Inferior parietal cortex (tissue), 1 donor: ENCODE measurements at regions not wholly inside any gene's neighbourhood (a gene's known extent, or its start where the extent isn't known, plus 50 kb on each side); places are given as distances from the start of the nearest gene placed in this dataset.
A peak's percentile ranks its signal among the peaks of the same experiment; 100 is the strongest.

Source experiments
- DNase-seq: peaks from one replicate; pipeline ENCODE4 v3.0.0-alpha.2; 2016; ENCODE audit errors: extremely low spot score

DNA sequence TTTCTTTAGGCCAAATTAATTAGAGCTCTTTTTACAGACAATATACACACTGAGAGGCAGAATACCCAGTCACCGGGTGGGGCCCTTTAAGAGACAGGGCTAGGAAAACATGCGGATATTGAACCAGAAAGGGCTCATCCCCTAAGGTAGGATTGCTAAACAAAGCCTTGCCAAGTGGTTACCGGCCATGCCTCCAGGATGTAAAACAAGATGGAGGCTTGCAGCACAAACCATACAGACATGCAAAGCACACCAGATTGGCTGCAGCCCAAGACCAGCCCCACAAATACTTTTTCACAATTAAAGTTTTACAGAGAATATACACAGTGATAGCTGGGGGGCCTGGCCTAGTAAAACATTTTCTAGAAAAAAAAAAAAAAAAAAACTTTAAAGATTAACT lies 210.0 kb downstream of the KLHL4 start:
- DNase-seq = no peak

DNA sequence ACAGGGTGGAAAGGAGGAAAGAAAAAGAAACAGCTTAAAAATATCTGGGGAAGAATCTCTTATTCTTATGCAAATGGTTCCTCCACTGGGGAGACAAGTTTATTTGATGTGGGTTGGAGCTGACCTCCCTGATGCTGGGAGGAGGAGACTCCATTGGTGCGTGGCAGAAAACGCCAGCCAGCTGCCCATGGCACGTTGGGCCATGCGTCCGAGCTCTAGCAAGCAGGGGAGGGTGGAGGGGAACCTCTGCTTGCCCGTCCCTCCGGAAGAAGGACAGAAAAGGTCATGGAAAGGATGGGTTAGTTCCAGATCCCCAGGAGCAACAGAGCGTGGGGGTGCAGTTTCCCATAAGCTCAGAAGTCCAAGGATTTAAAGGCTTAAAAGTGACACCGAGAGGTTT lies 210.4 kb downstream of the KLHL4 start:
- DNase-seq = no peak

DNA sequence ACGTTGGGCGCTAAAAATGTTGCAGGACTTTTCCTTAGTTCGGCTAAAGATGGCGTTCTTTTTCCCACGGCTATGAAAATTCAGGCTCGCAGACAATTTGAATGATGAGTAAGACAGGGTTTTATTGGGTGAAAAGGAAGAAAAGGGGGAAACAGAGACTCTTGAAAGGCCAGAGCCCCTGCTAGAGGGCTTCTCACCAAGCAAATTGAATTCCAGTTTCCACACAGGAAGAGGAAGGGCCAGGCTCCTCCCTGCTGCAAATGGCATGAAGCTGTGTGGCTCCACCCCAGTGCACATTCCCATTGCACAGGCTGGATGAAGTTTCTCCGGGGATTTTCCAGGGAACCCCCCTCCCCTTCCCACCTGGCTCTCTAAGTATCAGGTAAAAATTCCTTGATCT lies 210.9 kb downstream of the KLHL4 start:
- DNase-seq = no peak

DNA sequence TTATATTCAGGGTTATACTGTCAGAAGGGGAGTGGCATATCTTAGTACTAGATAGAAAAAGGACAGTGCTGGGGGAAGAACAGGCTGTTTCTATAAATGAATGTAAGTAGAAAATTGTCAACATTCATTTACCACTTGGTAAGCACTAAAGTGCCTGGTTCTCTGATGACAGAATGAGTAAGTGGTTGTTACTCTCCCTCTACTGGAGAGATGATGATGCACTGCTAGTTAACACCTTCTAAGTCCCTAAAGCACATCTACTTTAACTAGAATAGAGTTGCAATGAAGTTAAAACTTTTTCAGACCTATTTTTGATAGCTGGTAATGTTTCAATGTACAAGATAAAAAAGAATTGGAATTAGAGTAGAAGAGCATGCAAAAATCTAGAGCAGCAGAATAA lies 214.5 kb downstream of the KLHL4 start:
- DNase-seq = no peak

GRCh38 chrX:87736576-87736975 lies 219.0 kb downstream of the KLHL4 start:
- DNase-seq = no peak

- DNase-seq = no peak
Observed at GRCh38 chrX:87744391-87744790, 226.8 kb downstream of the KLHL4 start.

DNA sequence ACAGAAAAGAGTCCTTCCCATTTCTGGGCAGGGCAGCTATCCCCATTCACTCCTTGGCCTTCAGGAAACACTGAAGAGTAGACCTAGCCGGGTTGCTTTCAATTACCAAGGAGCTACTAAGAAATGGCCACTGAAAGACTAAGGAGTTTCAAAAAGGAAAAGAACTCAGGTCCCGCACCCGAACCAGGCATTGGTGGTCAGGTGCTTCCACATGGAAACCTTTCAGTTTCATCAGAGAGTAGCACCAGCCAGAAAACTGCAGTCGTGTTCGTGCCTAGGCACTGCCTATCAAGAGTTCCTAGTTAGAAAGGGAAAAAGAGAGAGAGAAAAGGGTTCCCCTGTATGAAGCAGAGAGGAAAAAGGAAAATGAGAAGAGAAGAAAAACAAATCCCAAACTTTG lies 237.9 kb downstream of the KLHL4 start:
- no peak for DNase-seq

- no peak for DNase-seq
Observed at GRCh38 chrX:87788976-87789375, 271.4 kb downstream of the KLHL4 start.

GRCh38 chrX:87798039-87798438 lies 280.4 kb downstream of the KLHL4 start:
- no peak for DNase-seq

- DNase-seq = no peak
Observed at GRCh38 chrX:87805829-87806490, 288.4 kb downstream of the KLHL4 start.

DNA sequence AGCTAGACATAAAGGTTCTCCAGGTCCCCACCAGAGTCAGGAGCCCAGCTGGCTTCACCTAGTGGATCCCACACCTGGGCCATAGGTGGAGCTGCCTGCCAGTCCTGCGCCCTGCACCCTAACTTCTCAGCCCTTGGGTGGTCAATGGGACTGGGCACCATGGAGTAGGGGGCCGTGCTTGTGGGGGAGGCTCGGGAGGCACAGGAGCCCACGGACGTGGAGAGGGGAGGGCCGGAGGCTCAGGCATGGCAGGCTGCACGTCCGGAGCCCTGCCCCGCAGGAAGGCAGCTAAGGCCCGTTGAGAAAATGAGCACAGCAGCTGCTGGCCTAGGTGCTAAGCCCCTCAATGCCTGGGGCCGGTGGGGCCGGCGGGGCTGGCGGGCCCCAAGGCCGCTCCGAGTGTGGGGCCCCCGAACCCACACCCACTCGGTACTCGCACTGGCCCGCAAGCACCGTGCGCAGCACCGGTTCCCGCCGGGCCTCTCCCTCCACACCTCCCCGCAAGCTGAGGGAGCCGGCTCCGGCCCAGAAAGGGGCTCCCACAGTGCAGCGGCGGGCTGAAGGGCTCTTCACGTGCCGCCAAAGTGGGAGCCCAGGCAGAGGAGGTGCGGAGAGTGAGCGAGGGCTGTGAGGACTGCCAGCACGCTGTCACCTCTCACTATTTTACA lies 291.1 kb downstream of the KLHL4 start:
- no peak for DNase-seq

GRCh38 chrX:87813566-87813965 lies 296.0 kb downstream of the KLHL4 start:
- DNase-seq = no peak

DNA sequence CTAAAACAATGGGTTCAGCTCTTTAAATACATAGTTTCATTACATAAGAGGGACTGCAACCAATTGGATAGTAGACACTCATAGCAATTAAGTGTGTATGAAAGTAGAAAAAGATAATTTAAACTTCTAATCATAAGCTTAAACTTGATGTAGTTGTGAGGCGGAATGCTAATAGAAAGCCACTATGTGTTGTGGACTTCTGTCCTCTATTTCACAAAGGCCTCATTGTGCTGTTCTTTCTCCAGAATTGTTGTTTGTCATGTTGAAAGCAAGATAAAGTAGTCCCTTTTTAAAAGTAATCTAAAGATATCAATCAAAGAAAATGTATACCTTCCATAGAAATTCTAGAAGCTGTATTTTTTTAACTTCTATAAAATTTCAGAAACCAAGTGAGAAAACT lies 329.4 kb downstream of the KLHL4 start:
- peak; percentile 5 for DNase-seq

GRCh38 chrX:87873347-87873941 lies 355.8 kb downstream of the KLHL4 start:
- no peak for DNase-seq

DNA sequence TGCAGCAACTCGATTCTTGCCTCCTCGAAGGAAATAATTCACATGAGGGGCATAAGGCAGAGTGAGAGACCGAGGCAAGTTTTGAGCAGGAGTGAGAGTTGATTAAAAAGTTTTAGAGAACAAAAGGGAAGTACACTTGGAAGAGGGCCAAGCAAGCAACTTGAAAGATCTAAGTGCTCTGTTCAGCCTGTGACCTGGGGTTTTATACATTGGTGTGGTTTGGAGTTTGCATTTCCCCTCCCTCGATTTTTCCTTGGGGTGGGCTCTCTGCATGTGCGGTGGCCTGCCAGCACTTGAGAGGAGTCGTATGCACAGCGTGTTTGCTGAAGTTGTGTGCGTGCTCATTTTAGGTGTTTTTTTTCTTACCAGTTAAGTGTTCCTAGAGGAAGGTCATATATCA lies 356.4 kb downstream of the KLHL4 start:
- DNase-seq = no peak

GRCh38 chrX:87878926-87879325 lies 361.3 kb downstream of the KLHL4 start:
- no peak for DNase-seq

GRCh38 chrX:87890437-87890836 lies 372.8 kb downstream of the KLHL4 start:
- no peak for DNase-seq

DNA sequence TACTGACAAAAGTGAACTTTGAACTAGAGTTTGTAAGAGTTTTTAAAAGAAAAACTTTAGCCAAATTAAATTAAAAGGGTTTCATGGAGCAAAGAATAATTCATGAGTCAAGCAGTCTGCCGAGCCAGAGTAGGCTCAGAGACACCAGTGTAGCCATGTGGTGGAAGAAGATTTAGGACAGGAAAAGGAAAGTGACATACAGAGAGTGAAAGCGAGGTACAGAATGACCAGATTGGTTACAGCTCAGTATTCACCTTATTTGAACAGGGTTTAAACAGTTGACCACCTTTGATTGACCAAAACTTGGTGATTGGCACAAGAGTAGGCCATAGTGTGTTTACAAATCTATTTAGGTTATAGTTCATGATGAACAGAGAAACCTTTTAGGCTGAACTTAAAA lies 377.8 kb downstream of the KLHL4 start:
- no peak for DNase-seq

- DNase-seq = no peak
Observed at GRCh38 chrX:87896057-87896456, 378.5 kb downstream of the KLHL4 start.

DNA sequence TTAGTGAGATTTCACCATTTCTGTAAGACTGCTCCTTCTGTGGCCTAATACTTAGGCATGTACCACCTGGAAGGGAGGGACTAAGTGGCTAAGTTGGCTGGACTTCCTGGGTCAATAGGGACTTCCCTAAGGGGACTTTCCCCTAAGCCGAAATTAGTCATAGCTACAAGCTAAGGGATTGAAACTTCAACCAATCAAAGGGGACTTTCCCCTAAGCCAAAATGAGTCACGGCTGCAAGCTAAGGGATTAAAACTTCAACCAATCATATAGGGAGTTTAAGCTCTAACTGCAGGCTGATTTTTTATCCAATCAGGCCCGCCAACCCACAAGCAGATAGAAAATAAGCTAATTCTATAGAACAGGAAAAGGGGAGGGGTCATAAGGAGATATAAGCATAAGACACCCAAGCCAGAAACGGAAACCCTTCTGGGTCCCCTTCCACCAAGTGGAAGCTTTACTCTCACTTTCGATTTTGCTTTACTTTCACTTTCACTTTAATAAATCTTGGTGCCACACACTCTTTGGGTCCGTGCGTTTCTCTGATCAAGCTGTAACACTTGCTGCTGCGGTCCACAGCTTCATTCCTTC lies 382.8 kb downstream of the KLHL4 start:
- DNase-seq = no peak

- DNase-seq = no peak
Observed at GRCh38 chrX:87901060-87901459, 383.5 kb downstream of the KLHL4 start.

- DNase-seq = no peak
Observed at GRCh38 chrX:87914726-87915125, 397.1 kb downstream of the KLHL4 start.

DNA sequence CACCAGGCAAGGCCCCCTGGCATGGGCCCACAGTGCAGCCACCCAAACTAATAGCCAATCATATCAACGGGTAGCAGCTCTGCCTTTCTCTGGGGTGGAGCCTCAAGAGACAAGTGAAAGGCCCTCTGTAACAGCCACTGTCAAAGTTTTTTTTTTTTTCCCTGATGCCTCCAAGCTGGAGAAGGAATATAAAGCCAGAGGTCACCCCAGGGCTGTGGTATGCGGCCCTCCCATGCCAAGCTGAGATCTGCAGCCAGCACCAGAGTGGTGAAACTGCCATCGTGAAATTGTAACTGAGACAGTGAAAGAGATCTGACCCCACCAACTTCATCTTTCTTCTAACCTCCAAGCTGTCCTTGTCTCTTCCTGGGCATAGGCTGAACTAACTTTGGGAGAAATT lies 407.0 kb downstream of the KLHL4 start:
- no peak for DNase-seq
